ENCODE measurements at regions not wholly inside any gene's neighbourhood (a gene's known extent, or its start where the extent isn't known, plus 50 kb on each side); places are given as distances from the start of the nearest gene placed in this dataset.

GRCh38 chr4:138299881-138300280 lies 57.7 kb upstream of the SLC7A11 start:
- no peak for DNase-seq

GRCh38 chr4:138298866-138299265 lies 56.7 kb upstream of the SLC7A11 start:
- DNase-seq: no peak

GRCh38 chr4:138298431-138298830 lies 56.3 kb upstream of the SLC7A11 start:
- DNase-seq: no peak

GRCh38 chr4:138297743-138298405 lies 55.7 kb upstream of the SLC7A11 start:
- DNase-seq: no peak

GRCh38 chr4:138292321-138292720 lies 50.2 kb upstream of the SLC7A11 start:
- no peak for DNase-seq
